Liver (tissue), 8 donors: ENCODE measurements at regions not wholly inside any gene's neighbourhood (a gene's known extent, or its start where the extent isn't known, plus 50 kb on each side); places are given as distances from the start of the nearest gene placed in this dataset.
A peak's percentile ranks its signal among the peaks of the same experiment; 100 is the strongest.

Experiments used
- DNase-seq: peaks from one replicate; pipeline ENCODE4 v3.0.0-alpha.2; 2017; ENCODE audit warnings: low spot score
- H3K27ac ChIP-seq, 2 donors: one replicate each; pipeline ENCODE4 v1.7.0; 2013; ENCODE audit warnings: inconsistent platforms in 2 of 2, low read length in 2 of 2, control low read depth in 1 of 2, low read depth in 1 of 2, mild to moderate bottlenecking in 1 of 2
- H3K27me3 ChIP-seq, 4 donors: one replicate each; pipeline versions ENCODE4 v1.6.1 to v1.7.0; 2013; ENCODE audit warnings: low read length in 3 of 4, inconsistent platforms in 1 of 4, mild to moderate bottlenecking in 1 of 4, moderate library complexity in 1 of 4; ENCODE audit not compliant: control insufficient read depth in 4 of 4, insufficient read depth in 4 of 4
- H3K36me3 ChIP-seq, 4 donors: one replicate each; pipeline versions ENCODE4 v1.6.1 to v1.7.0; 2013; ENCODE audit warnings: low read length in 3 of 4, mild to moderate bottlenecking in 3 of 4, low read depth in 1 of 4, moderate library complexity in 1 of 4; ENCODE audit not compliant: control insufficient read depth in 4 of 4, insufficient read depth in 3 of 4
- H3K4me1 ChIP-seq, 4 donors: one replicate each; pipeline versions ENCODE4 v1.6.1 to v1.7.0; 2013; ENCODE audit warnings: low read length in 3 of 4, mild to moderate bottlenecking in 3 of 4, moderate library complexity in 1 of 4; ENCODE audit not compliant: control insufficient read depth in 4 of 4, insufficient read depth in 4 of 4
- H3K4me3 ChIP-seq, 3 donors: one replicate each; pipeline versions ENCODE4 v1.6.1 to v1.7.0; 2013; ENCODE audit warnings: low read length in 3 of 3, control low read depth in 1 of 3, low read depth in 1 of 3, mild to moderate bottlenecking in 1 of 3
- H3K9ac ChIP-seq, 2 donors: one replicate each; pipeline ENCODE4 v1.7.0; 2013; ENCODE audit warnings: low read length in 2 of 2, mild to moderate bottlenecking in 2 of 2, moderate library complexity in 2 of 2, control low read depth in 1 of 2, low read depth in 1 of 2
- H3K9me3 ChIP-seq, 4 donors: one replicate each; pipeline versions ENCODE4 v1.6.1 to v1.7.0; 2013; ENCODE audit warnings: low read length in 3 of 4; ENCODE audit not compliant: control insufficient read depth in 4 of 4
- EGR1 ChIP-seq, 2 donors: IDR thresholded peaks; 2 replicates each; pipeline ENCODE4 v1.6.1; 2016 to 2018; ENCODE audit warnings: antibody characterized with exemption in 2 of 2, low read depth in 2 of 2
- FOXA1 ChIP-seq: IDR thresholded peaks from 2 replicates; pipeline ENCODE4 v1.6.1; 2016; ENCODE audit warnings: antibody characterized with exemption
- FOXA2 ChIP-seq: IDR thresholded peaks from 2 replicates; pipeline ENCODE4 v1.6.1; 2016; ENCODE audit warnings: antibody characterized with exemption
- GABPA ChIP-seq, 2 donors: IDR thresholded peaks in 1 of 2; conservative IDR thresholded peaks in 1 of 2; 2 replicates each; pipeline ENCODE4 v1.6.1; 2016; ENCODE audit warnings: antibody characterized with exemption in 2 of 2, mild to moderate bottlenecking in 1 of 2, moderate library complexity in 1 of 2
- HNF4A ChIP-seq, 2 donors: conservative IDR thresholded peaks; 2 replicates each; pipeline ENCODE4 v1.6.1; 2016; ENCODE audit warnings: antibody characterized with exemption in 2 of 2, mild to moderate bottlenecking in 2 of 2
- HNF4G ChIP-seq: IDR thresholded peaks from 2 replicates; pipeline ENCODE4 v1.6.1; 2016; ENCODE audit warnings: antibody characterized with exemption
- JUND ChIP-seq, 2 donors: IDR thresholded peaks; 2 replicates each; pipeline ENCODE4 v1.6.1; 2016; ENCODE audit warnings: antibody characterized with exemption in 2 of 2
- NR2F2 ChIP-seq: IDR thresholded peaks from 2 replicates; pipeline ENCODE4 v1.6.1; 2016; ENCODE audit warnings: antibody characterized with exemption
- RAD21 ChIP-seq, 2 donors: IDR thresholded peaks; 2 replicates each; pipeline ENCODE4 v1.6.1; 2016; ENCODE audit warnings: antibody characterized with exemption in 2 of 2, mild to moderate bottlenecking in 2 of 2
- RXRA ChIP-seq, 2 donors: IDR thresholded peaks; 2 replicates each; pipeline ENCODE4 v1.6.1; 2017 to 2018; ENCODE audit warnings: antibody characterized with exemption in 2 of 2, mild to moderate bottlenecking in 1 of 2
- SP1 ChIP-seq: IDR thresholded peaks from 2 replicates; pipeline ENCODE4 v1.6.1; 2018; ENCODE audit warnings: antibody characterized with exemption, mild to moderate bottlenecking
- TAF1 ChIP-seq: conservative IDR thresholded peaks from 2 replicates; pipeline ENCODE4 v1.6.1; 2016; ENCODE audit warnings: antibody characterized with exemption, mild to moderate bottlenecking
- WGBS: extraction: QIAGEN DNeasy Blood & Tissue Kit; methylation state at CpG from one replicate; pipeline ENCODE4 v1.1.7; 2013; 5-methylcytosine and 5-hydroxymethylcytosine counted together
- TF ChIP-seq, protein P1 (sequence below): fragments of 150-350 bp; IDR thresholded peaks from 2 replicates; pipeline ENCODE4 v1.5.1; 2017; ENCODE audit warnings: improper control_type of control experiment, low read depth, low read length; ENCODE audit not compliant: missing input control
- TF ChIP-seq, protein P2 (sequence below): IDR thresholded peaks from 2 replicates; pipeline ENCODE4 v1.6.1; 2016; ENCODE audit warnings: antibody characterized with exemption
- TF ChIP-seq, protein P3 (sequence below): IDR thresholded peaks from 2 replicates; pipeline ENCODE4 v1.6.1; 2016; ENCODE audit warnings: antibody characterized with exemption
- TF ChIP-seq, protein P4 (sequence below): IDR thresholded peaks from 2 replicates; pipeline ENCODE4 v1.6.1; 2016; ENCODE audit warnings: antibody characterized with exemption, mild to moderate bottlenecking
- TF ChIP-seq, protein P5 (sequence below): IDR thresholded peaks from 2 replicates; pipeline ENCODE4 v1.6.1; 2016; ENCODE audit warnings: antibody characterized with exemption
- donor health status: healthy.
- donor health status: healthy.
- donor health status: healthy.
- donor health status: healthy.
- donor health status: healthy.

DNA sequence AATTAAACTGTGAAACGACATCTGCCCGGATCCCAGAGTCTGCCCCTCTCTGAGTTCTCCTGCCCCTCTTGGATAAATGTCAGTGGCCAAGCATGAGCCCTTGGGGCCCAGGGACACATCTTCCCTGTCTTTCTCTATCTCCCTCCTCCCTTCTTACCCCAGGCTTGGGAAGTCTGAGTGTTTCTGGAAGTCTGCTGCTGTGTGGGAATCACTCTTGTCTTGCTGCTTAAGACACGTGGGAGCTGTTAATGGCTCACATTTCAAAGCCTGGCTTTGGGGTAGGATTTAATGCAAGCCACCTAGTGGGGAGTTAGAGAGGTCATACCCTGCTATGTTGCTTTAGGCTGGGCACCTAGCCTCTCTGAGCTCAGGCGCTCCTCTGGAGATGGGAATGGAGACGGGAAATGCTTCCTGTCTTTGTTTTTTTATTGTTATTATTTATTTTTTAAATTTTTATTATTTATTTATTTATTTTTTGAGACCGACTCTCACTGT lies 218.5 kb upstream of the CIBAR2 start:
- Histone ChIP-seq H3K27ac (no peak overlapping the region), H3K27me3 (no peaks in the 10 kb centered on the region), H3K9ac (no peak overlapping the region), H3K36me3 (no peaks in the 10 kb centered on the region), H3K4me1 (peaks cover 3 to 20% (median 6%) of the 10 kb centered on the region in 4 donors), H3K9me3 (no peaks in the 10 kb centered on the region), H3K4me3 (no peak overlapping the region)
- DNase-seq = no peak
- TF ChIP-seq HNF4A (conservative IDR thresholded peaks at IDR 0.05) (no peak), FOXA1 (no peak), HNF4G (no peak), EGR1 (IDR thresholded peaks at IDR 0.05; ENCODE audit: low read depth in 2 of 2) (no peak), NR2F2 (no peak), RAD21 (IDR thresholded peaks at IDR 0.05) (peak; percentile 51 to 75), GABPA (IDR thresholded peaks at IDR 0.05 in 1 of 2, conservative IDR thresholded peaks at IDR 0.05 in 1 of 2) (no peak), FOXA2 (no peak), RXRA (IDR thresholded peaks at IDR 0.05) (no peak), SP1 (no peak), JUND (IDR thresholded peaks at IDR 0.05) (no peak)
- TF ChIP-seq, protein P1, sequence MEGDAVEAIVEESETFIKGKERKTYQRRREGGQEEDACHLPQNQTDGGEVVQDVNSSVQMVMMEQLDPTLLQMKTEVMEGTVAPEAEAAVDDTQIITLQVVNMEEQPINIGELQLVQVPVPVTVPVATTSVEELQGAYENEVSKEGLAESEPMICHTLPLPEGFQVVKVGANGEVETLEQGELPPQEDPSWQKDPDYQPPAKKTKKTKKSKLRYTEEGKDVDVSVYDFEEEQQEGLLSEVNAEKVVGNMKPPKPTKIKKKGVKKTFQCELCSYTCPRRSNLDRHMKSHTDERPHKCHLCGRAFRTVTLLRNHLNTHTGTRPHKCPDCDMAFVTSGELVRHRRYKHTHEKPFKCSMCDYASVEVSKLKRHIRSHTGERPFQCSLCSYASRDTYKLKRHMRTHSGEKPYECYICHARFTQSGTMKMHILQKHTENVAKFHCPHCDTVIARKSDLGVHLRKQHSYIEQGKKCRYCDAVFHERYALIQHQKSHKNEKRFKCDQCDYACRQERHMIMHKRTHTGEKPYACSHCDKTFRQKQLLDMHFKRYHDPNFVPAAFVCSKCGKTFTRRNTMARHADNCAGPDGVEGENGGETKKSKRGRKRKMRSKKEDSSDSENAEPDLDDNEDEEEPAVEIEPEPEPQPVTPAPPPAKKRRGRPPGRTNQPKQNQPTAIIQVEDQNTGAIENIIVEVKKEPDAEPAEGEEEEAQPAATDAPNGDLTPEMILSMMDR = peak; percentile 12
- TF ChIP-seq, protein P2, sequence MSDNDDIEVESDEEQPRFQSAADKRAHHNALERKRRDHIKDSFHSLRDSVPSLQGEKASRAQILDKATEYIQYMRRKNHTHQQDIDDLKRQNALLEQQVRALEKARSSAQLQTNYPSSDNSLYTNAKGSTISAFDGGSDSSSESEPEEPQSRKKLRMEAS = no peak
- TF ChIP-seq, protein P3, sequence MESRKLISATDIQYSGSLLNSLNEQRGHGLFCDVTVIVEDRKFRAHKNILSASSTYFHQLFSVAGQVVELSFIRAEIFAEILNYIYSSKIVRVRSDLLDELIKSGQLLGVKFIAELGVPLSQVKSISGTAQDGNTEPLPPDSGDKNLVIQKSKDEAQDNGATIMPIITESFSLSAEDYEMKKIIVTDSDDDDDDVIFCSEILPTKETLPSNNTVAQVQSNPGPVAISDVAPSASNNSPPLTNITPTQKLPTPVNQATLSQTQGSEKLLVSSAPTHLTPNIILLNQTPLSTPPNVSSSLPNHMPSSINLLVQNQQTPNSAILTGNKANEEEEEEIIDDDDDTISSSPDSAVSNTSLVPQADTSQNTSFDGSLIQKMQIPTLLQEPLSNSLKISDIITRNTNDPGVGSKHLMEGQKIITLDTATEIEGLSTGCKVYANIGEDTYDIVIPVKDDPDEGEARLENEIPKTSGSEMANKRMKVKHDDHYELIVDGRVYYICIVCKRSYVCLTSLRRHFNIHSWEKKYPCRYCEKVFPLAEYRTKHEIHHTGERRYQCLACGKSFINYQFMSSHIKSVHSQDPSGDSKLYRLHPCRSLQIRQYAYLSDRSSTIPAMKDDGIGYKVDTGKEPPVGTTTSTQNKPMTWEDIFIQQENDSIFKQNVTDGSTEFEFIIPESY = no peak
- TF ChIP-seq, protein P4, sequence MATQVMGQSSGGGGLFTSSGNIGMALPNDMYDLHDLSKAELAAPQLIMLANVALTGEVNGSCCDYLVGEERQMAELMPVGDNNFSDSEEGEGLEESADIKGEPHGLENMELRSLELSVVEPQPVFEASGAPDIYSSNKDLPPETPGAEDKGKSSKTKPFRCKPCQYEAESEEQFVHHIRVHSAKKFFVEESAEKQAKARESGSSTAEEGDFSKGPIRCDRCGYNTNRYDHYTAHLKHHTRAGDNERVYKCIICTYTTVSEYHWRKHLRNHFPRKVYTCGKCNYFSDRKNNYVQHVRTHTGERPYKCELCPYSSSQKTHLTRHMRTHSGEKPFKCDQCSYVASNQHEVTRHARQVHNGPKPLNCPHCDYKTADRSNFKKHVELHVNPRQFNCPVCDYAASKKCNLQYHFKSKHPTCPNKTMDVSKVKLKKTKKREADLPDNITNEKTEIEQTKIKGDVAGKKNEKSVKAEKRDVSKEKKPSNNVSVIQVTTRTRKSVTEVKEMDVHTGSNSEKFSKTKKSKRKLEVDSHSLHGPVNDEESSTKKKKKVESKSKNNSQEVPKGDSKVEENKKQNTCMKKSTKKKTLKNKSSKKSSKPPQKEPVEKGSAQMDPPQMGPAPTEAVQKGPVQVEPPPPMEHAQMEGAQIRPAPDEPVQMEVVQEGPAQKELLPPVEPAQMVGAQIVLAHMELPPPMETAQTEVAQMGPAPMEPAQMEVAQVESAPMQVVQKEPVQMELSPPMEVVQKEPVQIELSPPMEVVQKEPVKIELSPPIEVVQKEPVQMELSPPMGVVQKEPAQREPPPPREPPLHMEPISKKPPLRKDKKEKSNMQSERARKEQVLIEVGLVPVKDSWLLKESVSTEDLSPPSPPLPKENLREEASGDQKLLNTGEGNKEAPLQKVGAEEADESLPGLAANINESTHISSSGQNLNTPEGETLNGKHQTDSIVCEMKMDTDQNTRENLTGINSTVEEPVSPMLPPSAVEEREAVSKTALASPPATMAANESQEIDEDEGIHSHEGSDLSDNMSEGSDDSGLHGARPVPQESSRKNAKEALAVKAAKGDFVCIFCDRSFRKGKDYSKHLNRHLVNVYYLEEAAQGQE = no peak
- TF ChIP-seq, protein P5, sequence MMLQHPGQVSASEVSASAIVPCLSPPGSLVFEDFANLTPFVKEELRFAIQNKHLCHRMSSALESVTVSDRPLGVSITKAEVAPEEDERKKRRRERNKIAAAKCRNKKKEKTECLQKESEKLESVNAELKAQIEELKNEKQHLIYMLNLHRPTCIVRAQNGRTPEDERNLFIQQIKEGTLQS = no peak
- WGBS = 56% methylated on average over 6 of the region's 6 CpGs

DNA sequence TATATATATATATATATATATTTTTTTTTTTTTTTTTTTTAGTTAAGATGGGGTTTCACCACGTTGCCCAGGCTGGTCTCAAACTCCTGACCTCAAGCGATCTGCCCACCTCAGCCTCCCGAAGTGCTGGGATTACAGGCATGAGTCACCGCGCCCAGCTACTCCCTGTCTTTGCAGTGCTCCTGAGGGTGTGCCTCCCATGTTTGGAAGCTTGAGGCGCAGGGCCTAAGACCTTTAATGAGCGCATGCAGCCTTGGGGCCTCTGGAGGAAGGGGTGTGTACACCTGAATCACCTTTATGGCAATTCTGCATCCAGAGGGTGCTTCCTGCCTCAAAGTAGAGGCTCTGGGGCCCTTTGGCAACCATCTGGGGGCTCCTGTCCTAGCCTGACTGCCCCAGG lies 219.4 kb upstream of the CIBAR2 start:
- Histone ChIP-seq H3K4me1 (peaks cover 5 to 27% (median 11%) of the 10 kb centered on the region in 4 donors), H3K9me3 (no peaks in the 10 kb centered on the region), H3K9ac (no peak overlapping the region), H3K36me3 (no peaks in the 10 kb centered on the region), H3K27ac (no peak overlapping the region), H3K27me3 (no peaks in the 10 kb centered on the region), H3K4me3 (no peak overlapping the region)
- 61% methylated on average over 7 of the region's 7 CpGs for WGBS
- no peak for DNase-seq
- TF ChIP-seq RXRA (IDR thresholded peaks at IDR 0.05) (no peak), JUND (IDR thresholded peaks at IDR 0.05) (no peak), RAD21 (IDR thresholded peaks at IDR 0.05) (no peak), HNF4A (conservative IDR thresholded peaks at IDR 0.05) (no peak), TAF1 (no peak), FOXA1 (no peak)
- TF ChIP-seq, protein P1 = no peak
- TF ChIP-seq, protein P4 = no peak
- TF ChIP-seq, protein P5 = no peak
